ENCODE measurements at regions not wholly inside any gene's neighbourhood (a gene's known extent, or its start where the extent isn't known, plus 50 kb on each side); places are given as distances from the start of the nearest gene placed in this dataset.

DNA sequence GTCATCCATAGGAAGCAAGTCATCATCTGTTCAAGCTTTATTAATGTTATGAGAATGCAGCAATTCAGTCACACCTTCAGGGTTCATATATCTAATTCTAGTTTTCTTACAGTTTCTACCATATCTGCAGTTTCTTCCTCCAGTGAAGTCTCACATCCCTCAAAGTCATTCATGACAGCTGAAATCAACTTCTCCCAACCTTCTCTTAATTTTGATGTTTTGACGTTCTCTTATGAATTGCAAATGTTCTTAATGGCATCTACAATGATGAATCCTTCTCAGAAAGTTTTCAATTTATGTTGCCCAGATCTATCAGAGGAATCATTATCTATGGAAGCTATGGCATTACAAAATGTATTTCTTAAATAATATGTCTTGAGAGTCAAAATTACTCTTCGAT, 210.4 kb upstream of the ZBTB20 start:
- ATAC-seq (no peak), DNase-seq (ENCODE audit: low read depth in 1 of 2, low spot score in 1 of 2) (no peak), FAIRE-seq (peak; percentile 39)
- no peaks in the 10 kb centered on the region for H3K9me3 ChIP-seq
- ChIA-PET POLR2A (no interaction called here), CTCF (no interaction called here)
- H3K27ac ChIP-seq, result no peak overlapping the region
- H3K4me3 ChIP-seq, result no peak overlapping the region
- no peaks in the 10 kb centered on the region for H3K4me1 ChIP-seq
- no peak overlapping the region for H3K4me2 ChIP-seq
- 57% methylated on average over 2 of the region's 2 CpGs for WGBS (ENCODE audit: missing lambda C conversion rate)
- no peak for TF ChIP-seq HDAC2 (IDR thresholded peaks at IDR 0.05)
- TF ChIP-seq BCL3 (IDR thresholded peaks at IDR 0.05), result no peak
- no peak for TF ChIP-seq HMGXB4 (CRISPR knock-in tag; IDR thresholded peaks at IDR 0.05; ENCODE audit: borderline replicate concordance)
- no peak for TF ChIP-seq CBX2 (IDR thresholded peaks at IDR 0.05; ENCODE audit: borderline replicate concordance, low read depth)
- TF ChIP-seq RCOR1 (IDR thresholded peaks at IDR 0.05; ENCODE audit: low read depth, low read length), result no peak

DNA sequence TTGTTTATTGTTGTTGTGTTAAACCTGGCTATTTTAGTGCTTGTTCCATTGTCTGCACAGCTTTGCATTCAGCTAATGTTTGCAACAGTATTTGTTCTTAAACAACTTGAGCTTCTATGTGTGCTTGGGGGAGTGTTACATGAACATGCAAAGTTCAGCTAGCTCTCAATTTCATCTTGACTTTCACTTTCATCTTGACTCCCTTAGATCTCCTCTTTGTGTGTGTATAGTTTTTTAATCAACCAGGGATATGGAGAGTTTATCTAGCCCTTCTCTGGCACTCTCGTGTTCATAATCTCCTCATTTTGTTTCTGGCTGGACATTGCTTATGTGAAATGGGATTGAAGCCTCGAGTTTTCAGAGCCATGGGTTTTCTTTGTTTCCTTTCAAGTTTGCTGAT, 212.4 kb upstream of the ZBTB20 start:
- WGBS (ENCODE audit: missing lambda C conversion rate), result 6% methylated on average over 2 of the region's 2 CpGs
- Histone ChIP-seq H3K4me3 (no peak overlapping the region), H3K9me3 (no peaks in the 10 kb centered on the region), H3K27ac (no peak overlapping the region), H3K4me2 (peak overlapping the region; percentile 29; the same call in 1 of the 3 replicates), H3K4me1 (no peaks in the 10 kb centered on the region)
- ChIA-PET POLR2A (no interaction called here), CTCF (interaction anchor here (0.7 kb wide), 1 partner anchor 11 kb away, joined by 4 read pairs; no protein-coding TSS in a partner anchor)
- no peak for FAIRE-seq
- ATAC-seq, result no peak
- TF ChIP-seq, protein P1, sequence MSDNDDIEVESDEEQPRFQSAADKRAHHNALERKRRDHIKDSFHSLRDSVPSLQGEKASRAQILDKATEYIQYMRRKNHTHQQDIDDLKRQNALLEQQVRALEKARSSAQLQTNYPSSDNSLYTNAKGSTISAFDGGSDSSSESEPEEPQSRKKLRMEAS (IDR thresholded peaks at IDR 0.05), result no peak
- TF ChIP-seq, protein P2, sequence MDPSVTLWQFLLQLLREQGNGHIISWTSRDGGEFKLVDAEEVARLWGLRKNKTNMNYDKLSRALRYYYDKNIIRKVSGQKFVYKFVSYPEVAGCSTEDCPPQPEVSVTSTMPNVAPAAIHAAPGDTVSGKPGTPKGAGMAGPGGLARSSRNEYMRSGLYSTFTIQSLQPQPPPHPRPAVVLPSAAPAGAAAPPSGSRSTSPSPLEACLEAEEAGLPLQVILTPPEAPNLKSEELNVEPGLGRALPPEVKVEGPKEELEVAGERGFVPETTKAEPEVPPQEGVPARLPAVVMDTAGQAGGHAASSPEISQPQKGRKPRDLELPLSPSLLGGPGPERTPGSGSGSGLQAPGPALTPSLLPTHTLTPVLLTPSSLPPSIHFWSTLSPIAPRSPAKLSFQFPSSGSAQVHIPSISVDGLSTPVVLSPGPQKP (IDR thresholded peaks at IDR 0.05; ENCODE audit: low read depth, low read length), result no peak
- no peak for TF ChIP-seq EP300 (IDR thresholded peaks at IDR 0.05)
- TF ChIP-seq, protein P3, sequence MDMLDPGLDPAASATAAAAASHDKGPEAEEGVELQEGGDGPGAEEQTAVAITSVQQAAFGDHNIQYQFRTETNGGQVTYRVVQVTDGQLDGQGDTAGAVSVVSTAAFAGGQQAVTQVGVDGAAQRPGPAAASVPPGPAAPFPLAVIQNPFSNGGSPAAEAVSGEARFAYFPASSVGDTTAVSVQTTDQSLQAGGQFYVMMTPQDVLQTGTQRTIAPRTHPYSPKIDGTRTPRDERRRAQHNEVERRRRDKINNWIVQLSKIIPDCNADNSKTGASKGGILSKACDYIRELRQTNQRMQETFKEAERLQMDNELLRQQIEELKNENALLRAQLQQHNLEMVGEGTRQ (IDR thresholded peaks at IDR 0.05), result no peak
- no peak for DNase-seq (ENCODE audit: low read depth in 1 of 2, low spot score in 1 of 2)

DNA sequence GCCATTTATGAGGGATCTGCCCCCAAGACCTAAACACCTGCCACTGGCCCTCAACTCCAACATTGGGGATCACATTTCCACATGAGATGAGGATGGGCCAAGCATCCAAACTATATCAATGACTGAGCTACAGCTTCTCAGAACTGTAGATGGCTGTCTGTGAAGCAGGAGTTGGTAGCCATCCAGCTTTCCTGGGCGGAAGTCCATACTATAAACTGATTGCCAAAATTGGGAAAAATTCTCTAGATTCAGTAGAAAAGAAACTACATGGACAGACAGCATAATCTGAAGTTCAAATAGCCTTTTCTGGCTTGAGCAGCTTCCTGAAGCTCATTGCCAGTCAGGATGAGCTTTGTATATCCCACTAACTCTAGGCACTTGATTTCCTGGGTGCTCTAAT, 214.7 kb upstream of the ZBTB20 start:
- ATAC-seq, result no peak
- FAIRE-seq, result no peak
- Histone ChIP-seq H3K4me1 (no peaks in the 10 kb centered on the region), H3K27ac (no peak overlapping the region), H3K4me2 (no peak overlapping the region), H3K9me3 (no peaks in the 10 kb centered on the region), H3K4me3 (no peak overlapping the region)
- POLR2A ChIA-PET, result no interaction called here
- TF ChIP-seq HMGXB4 (CRISPR knock-in tag; IDR thresholded peaks at IDR 0.05; ENCODE audit: borderline replicate concordance), result no peak
- TF ChIP-seq PHF8 (IDR thresholded peaks at IDR 0.05; ENCODE audit: borderline replicate concordance, low read depth), result no peak
- TF ChIP-seq HOXB5 (CRISPR knock-in tag; IDR thresholded peaks at IDR 0.05), result no peak
- no peak for DNase-seq (ENCODE audit: low read depth in 1 of 2, low spot score in 1 of 2)
- 15% methylated on average over 1 of the region's 1 CpG for WGBS (ENCODE audit: missing lambda C conversion rate)
- CTCF ChIA-PET, result no interaction called here

DNA sequence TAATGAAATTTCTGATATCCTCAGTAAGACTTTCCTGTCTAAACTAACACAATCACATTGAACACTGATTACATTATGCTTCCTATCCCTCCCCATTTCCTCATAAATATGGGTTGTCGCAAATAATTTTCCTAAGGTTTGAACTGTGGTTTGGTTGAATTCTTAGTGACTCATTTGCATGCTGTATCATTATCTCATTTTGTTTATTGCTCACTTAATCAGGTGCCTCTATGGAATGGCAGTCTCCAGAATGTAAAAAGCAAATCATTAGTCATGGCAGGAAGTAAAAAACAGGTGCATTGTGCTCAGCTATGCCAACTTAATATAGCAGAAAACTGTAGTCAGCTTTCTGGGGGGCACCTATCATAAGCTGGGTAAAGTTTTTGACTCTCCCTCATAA, 216.0 kb upstream of the ZBTB20 start:
- 76% methylated on average over 1 of the region's 1 CpG for WGBS (ENCODE audit: missing lambda C conversion rate)
- H3K9me3 ChIP-seq, result no peaks in the 10 kb centered on the region
- DNase-seq (ENCODE audit: low read depth in 1 of 2, low spot score in 1 of 2), result no peak
- H3K4me1 ChIP-seq, result no peaks in the 10 kb centered on the region
- ATAC-seq, result no peak
- no peak overlapping the region for H3K27ac ChIP-seq
- ChIA-PET CTCF (no interaction called here), POLR2A (no interaction called here)
- no peak overlapping the region for H3K4me2 ChIP-seq
- H3K4me3 ChIP-seq, result no peak overlapping the region
- no peak for FAIRE-seq
- TF ChIP-seq BCL3 (IDR thresholded peaks at IDR 0.05) (no peak), MAFK (IDR thresholded peaks at IDR 0.05; ENCODE audit: partially characterized antibody) (no peak), PBX3 (IDR thresholded peaks at IDR 0.05) (no peak), POLR2A (IDR thresholded peaks at IDR 0.05; ENCODE audit: low read length) (no peak), JUNB (IDR thresholded peaks at IDR 0.05) (no peak), GATA3 (IDR thresholded peaks at IDR 0.05; ENCODE audit: borderline replicate concordance) (no peak), JUN (IDR thresholded peaks at IDR 0.05) (no peak), EHF (CRISPR knock-in tag; IDR thresholded peaks at IDR 0.05) (no peak), RAD21 (conservative IDR thresholded peaks at IDR 0.05 in 1 of 2, IDR thresholded peaks at IDR 0.05 in 1 of 2) (no peak), ZNF302 (CRISPR knock-in tag; IDR thresholded peaks at IDR 0.05) (no peak)
- TF ChIP-seq, protein P4, sequence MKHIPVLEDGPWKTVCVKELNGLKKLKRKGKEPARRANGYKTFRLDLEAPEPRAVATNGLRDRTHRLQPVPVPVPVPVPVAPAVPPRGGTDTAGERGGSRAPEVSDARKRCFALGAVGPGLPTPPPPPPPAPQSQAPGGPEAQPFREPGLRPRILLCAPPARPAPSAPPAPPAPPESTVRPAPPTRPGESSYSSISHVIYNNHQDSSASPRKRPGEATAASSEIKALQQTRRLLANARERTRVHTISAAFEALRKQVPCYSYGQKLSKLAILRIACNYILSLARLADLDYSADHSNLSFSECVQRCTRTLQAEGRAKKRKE (CRISPR knock-in tag; IDR thresholded peaks at IDR 0.05; ENCODE audit: low read depth), result no peak

All from A549 (cell line).